ENCODE measurements at regions not wholly inside any gene's neighbourhood (a gene's known extent, or its start where the extent isn't known, plus 50 kb on each side); places are given as distances from the start of the nearest gene placed in this dataset.

GRCh38 chr15:57792724-57793449 lies 86.4 kb downstream of the POLR2M start:
- no peak overlapping the region for H2AK5ac ChIP-seq (ENCODE audit: low read depth, low read length)
- no peaks in the 10 kb centered on the region for H3K23me2 ChIP-seq (ENCODE audit: low read depth, low read length)
- no peak overlapping the region for H2BK12ac ChIP-seq (ENCODE audit: low read depth, low read length)
- POLR2A ChIA-PET (ENCODE audit: partially characterized antibody) = no interaction called here
- no peaks in the 10 kb centered on the region for H3K9me3 ChIP-seq (ENCODE audit: insufficient read depth in 2 of 2, low read depth in 1 of 2, low read length in 1 of 2)
- H3K4me1 ChIP-seq (replicated peaks in 1 of 4; ENCODE audit: control insufficient read depth in 3 of 4, insufficient read depth in 4 of 4, low read length in 3 of 4) = no peaks in the 10 kb centered on the region
- no peak overlapping the region for H4K8ac ChIP-seq (ENCODE audit: extremely low read depth, insufficient read depth, low read length)
- no peak overlapping the region for H3K4me3 ChIP-seq (ENCODE audit: extremely low read depth in 1 of 4, insufficient read depth in 2 of 4, low read depth in 3 of 4, low read length in 4 of 4)
- no peaks in the 10 kb centered on the region for H3K36me3 ChIP-seq (ENCODE audit: control insufficient read depth in 2 of 4, insufficient read depth in 4 of 4, low read length in 3 of 4)
- H3K18ac ChIP-seq (ENCODE audit: extremely low read depth, low read length) = no peak overlapping the region
- no peak overlapping the region for H3K14ac ChIP-seq (ENCODE audit: insufficient read length)
- H3K9ac ChIP-seq (replicated peaks in 1 of 4; ENCODE audit: extremely low read depth in 1 of 4, low read depth in 3 of 4, low read length in 3 of 4) = no peak overlapping the region
- no peak overlapping the region for H2AFZ ChIP-seq (ENCODE audit: low read length)
- H3K4me2 ChIP-seq (ENCODE audit: insufficient read depth in 1 of 2, low read depth in 2 of 2, low read length in 2 of 2) = no peak overlapping the region
- no peak overlapping the region for H4K5ac ChIP-seq (ENCODE audit: insufficient read length, low read depth, low read length)
- no peak for DNase-seq (ENCODE audit: low read depth in 1 of 2, low spot score in 2 of 2)
- H4K91ac ChIP-seq (replicated peaks; ENCODE audit: insufficient read length, low read length) = no peak overlapping the region
- WGBS, 2 experiments (ENCODE audit: extremely low coverage in 1 of 2, insufficient coverage in 1 of 2, insufficient read length in 1 of 2, insufficient replicate concordance in 2 of 2, low coverage in 1 of 2, low lambda C conversion rate in 2 of 2, missing lambda C conversion rate in 1 of 2) = 90% methylated on average over 9 of the region's 9 CpGs; no CpG with 5 or more reads in 1 of the 2 experiments
- no peak overlapping the region for H2BK5ac ChIP-seq (ENCODE audit: low read depth, low read length)
- no peak overlapping the region for H3K56ac ChIP-seq (replicated peaks; ENCODE audit: insufficient read length, low read depth, low read length)
- H2BK120ac ChIP-seq (replicated peaks; ENCODE audit: low read depth, low read length) = no peak overlapping the region
- no peak overlapping the region for H3K23ac ChIP-seq (ENCODE audit: insufficient read length)
- no peaks in the 10 kb centered on the region for H3K79me2 ChIP-seq (ENCODE audit: control insufficient read depth in 1 of 2, insufficient read depth in 2 of 2, low read length in 2 of 2)
- no peaks in the 10 kb centered on the region for H4K20me1 ChIP-seq (replicated peaks in 1 of 2; ENCODE audit: control insufficient read depth in 1 of 2, insufficient read depth in 2 of 2, low read length in 2 of 2)
- CTCF ChIA-PET (ENCODE audit: partially characterized antibody) = interaction anchor here (1.2 to 1.4 kb wide), 2 partner anchors 31 to 68 kb away, joined by 3 to 6 read pairs; no protein-coding TSS in a partner anchor
- peak; percentile 19 for FAIRE-seq
- H2BK20ac ChIP-seq (ENCODE audit: low read length) = no peak overlapping the region
- no peak overlapping the region for H2BK15ac ChIP-seq (ENCODE audit: low read length)
- no peak overlapping the region for H3K27ac ChIP-seq (ENCODE audit: low read depth, low read length)
- H3K79me1 ChIP-seq (ENCODE audit: low read depth, low read length) = no peaks in the 10 kb centered on the region
- no peaks in the 10 kb centered on the region for H3K27me3 ChIP-seq (replicated peaks in 1 of 4; ENCODE audit: control insufficient read depth in 3 of 4, extremely low read depth in 1 of 4, insufficient read depth in 3 of 4, low read length in 3 of 4)
- H3K4ac ChIP-seq (replicated peaks; ENCODE audit: insufficient read length, low read depth, low read length) = no peak overlapping the region
- TF ChIP-seq SP1 (IDR thresholded peaks at IDR 0.05; ENCODE audit: low read depth, low read length) (no peak), TCF12 (IDR thresholded peaks at IDR 0.05; ENCODE audit: low read depth, low read length) (no peak), TAF7 (optimal IDR thresholded peaks at IDR 0.05; ENCODE audit: borderline replicate concordance, low read depth, low read length) (no peak), PHF8 (conservative IDR thresholded peaks at IDR 0.05; ENCODE audit: low read depth, low read length) (no peak), MAX (IDR thresholded peaks at IDR 0.05) (no peak), SP2 (IDR thresholded peaks at IDR 0.05; ENCODE audit: low read length) (no peak), RBBP5 (IDR thresholded peaks at IDR 0.05; ENCODE audit: borderline replicate concordance, low read depth, low read length) (no peak), RNF2 (IDR thresholded peaks at IDR 0.05; ENCODE audit: borderline replicate concordance, low read depth, low read length, missing control alignments, poor library complexity, severe bottlenecking) (no peak), KDM5A (IDR thresholded peaks at IDR 0.05; ENCODE audit: low read length) (no peak), ATF2 (IDR thresholded peaks at IDR 0.05; ENCODE audit: low read length) (no peak), RAD21 (IDR thresholded peaks at IDR 0.05 in 1 of 2, conservative IDR thresholded peaks at IDR 0.05 in 1 of 2; ENCODE audit: low read depth in 2 of 2, low read length in 2 of 2) (no peak)

All from H1 (cell line).